ENCODE measurements at regions not wholly inside any gene's neighbourhood (a gene's known extent, or its start where the extent isn't known, plus 50 kb on each side); places are given as distances from the start of the nearest gene placed in this dataset.
A peak's percentile ranks its signal among the peaks of the same experiment; 100 is the strongest.

- DNase-seq, result no peak
Measured at GRCh38 chr14:22088614-22089342, 415.2 kb upstream of the OR4E1 start.

- DNase-seq, result no peak
Measured at GRCh38 chr14:22086131-22086530, 412.5 kb upstream of the OR4E1 start.

GRCh38 chr14:22084393-22085281 is 411.0 kb upstream of the OR4E1 start:
- no peak for DNase-seq

GRCh38 chr14:22081337-22081736 is 407.7 kb upstream of the OR4E1 start:
- no peak for DNase-seq

GRCh38 chr14:22079766-22080165 is 406.1 kb upstream of the OR4E1 start:
- DNase-seq, result no peak

GRCh38 chr14:22073801-22074200 is 400.2 kb upstream of the OR4E1 start:
- DNase-seq, result no peak

GRCh38 chr14:22071006-22071405 is 397.4 kb upstream of the OR4E1 start:
- peak; percentile 21 for DNase-seq

- DNase-seq, result peak; percentile 26
Measured at GRCh38 chr14:22070119-22070982, 396.7 kb upstream of the OR4E1 start.

- DNase-seq, result no peak
Measured at GRCh38 chr14:22065347-22065746, 391.7 kb upstream of the OR4E1 start.

GRCh38 chr14:22059201-22059600 is 385.6 kb upstream of the OR4E1 start:
- DNase-seq, result no peak

GRCh38 chr14:22052795-22053194 is 379.2 kb upstream of the OR4E1 start:
- no peak for DNase-seq

GRCh38 chr14:22047115-22047514 is 373.5 kb upstream of the OR4E1 start:
- DNase-seq, result no peak

GRCh38 chr14:22046063-22046462 is 372.4 kb upstream of the OR4E1 start:
- no peak for DNase-seq

GRCh38 chr14:22044193-22044592 is 370.6 kb upstream of the OR4E1 start:
- DNase-seq, result no peak

- no peak for DNase-seq
Measured at GRCh38 chr14:22040781-22041125, 367.1 kb upstream of the OR4E1 start.

GRCh38 chr14:22039938-22040780 is 366.5 kb upstream of the OR4E1 start:
- DNase-seq, result peak; percentile 16

GRCh38 chr14:22036541-22037239 is 363.1 kb upstream of the OR4E1 start:
- DNase-seq, result no peak

GRCh38 chr14:22026527-22026926 is 352.9 kb upstream of the OR4E1 start:
- DNase-seq, result no peak

GRCh38 chr14:22025879-22026278 is 352.3 kb upstream of the OR4E1 start:
- no peak for DNase-seq

- DNase-seq, result no peak
Measured at GRCh38 chr14:22024137-22024536, 350.5 kb upstream of the OR4E1 start.

- no peak for DNase-seq
Measured at GRCh38 chr14:22018890-22019289, 345.3 kb upstream of the OR4E1 start.

- DNase-seq, result no peak
Measured at GRCh38 chr14:22012452-22012851, 338.8 kb upstream of the OR4E1 start.
